Caco-2 (cell line): ENCODE measurements at regions not wholly inside any gene's neighbourhood (a gene's known extent, or its start where the extent isn't known, plus 50 kb on each side); places are given as distances from the start of the nearest gene placed in this dataset.

ENCODE experiments used
- BruUV-seq: library from RNA; stranded (reverse); fragments of 400-500 nt; replicated peaks from 2 replicates; lab custom pipeline; 2021; lab: Mats Ljungman, UMichigan
- CTCF ChIA-PET: fragments of 300-600 bp; sonication (Branson Sonifier 250); formaldehyde crosslinking; loops from one replicate; lab custom pipeline; 2022; ENCODE audit warnings: antibody characterized with exemption; lab: Charles Lee
- POLR2A ChIA-PET: fragments of 300-600 bp; sonication (Branson Sonifier 250); formaldehyde crosslinking; loops from one replicate; lab custom pipeline; 2022; ENCODE audit warnings: antibody characterized with exemption; lab: Charles Lee
- DNase-seq, 2 experiments: peaks; one replicate each; pipeline versions ENCODE4 v3.0.0 to v3.0.0-alpha.2; 2020 to 2022
- H3K27me3 ChIP-seq: replicated peaks from 2 replicates; pipeline ENCODE4 v1.6.0; 2011; ENCODE audit warnings: low read length; ENCODE audit not compliant: control insufficient read depth, insufficient read depth
- H3K36me3 ChIP-seq: 2 replicates; pipeline ENCODE4 v1.5.1; 2011; ENCODE audit warnings: low read length; ENCODE audit not compliant: control insufficient read depth, insufficient read depth
- H3K4me1 ChIP-seq: fragments of 250-450 bp; sonication (Bioruptor Pico); 2 replicates; pipeline ENCODE4 v1.5.1; 2020; ENCODE audit warnings: mild to moderate bottlenecking
- H3K4me3 ChIP-seq: 2 replicates; pipeline ENCODE4 v1.5.1; 2011; ENCODE audit warnings: low read depth, mild to moderate bottlenecking, control low read depth, low read length
- H3K9me3 ChIP-seq: fragments of 250-450 bp; sonication (Bioruptor Pico); 2 replicates; pipeline ENCODE4 v1.5.1; 2020; ENCODE audit warnings: mild to moderate bottlenecking, moderate library complexity
- H3K27ac Mint-ChIP-seq: one replicate; pipeline ENCODE4 v1.8.0; 2022; ENCODE audit warnings: mixed read lengths; ENCODE audit not compliant: unreplicated experiment
- H3K27me3 Mint-ChIP-seq: one replicate; pipeline ENCODE4 v1.8.0; 2022; ENCODE audit warnings: mixed read lengths; ENCODE audit not compliant: insufficient read depth, unreplicated experiment
- H3K36me3 Mint-ChIP-seq: one replicate; pipeline ENCODE4 v1.8.0; 2022; ENCODE audit warnings: mild to moderate bottlenecking, mixed read lengths; ENCODE audit not compliant: insufficient read depth, unreplicated experiment
- H3K4me1 Mint-ChIP-seq: one replicate; pipeline ENCODE4 v1.8.0; 2022; ENCODE audit warnings: low read depth, mixed read lengths; ENCODE audit not compliant: unreplicated experiment
- H3K4me3 Mint-ChIP-seq: one replicate; pipeline ENCODE4 v1.8.0; 2022; ENCODE audit warnings: mild to moderate bottlenecking, moderate library complexity, mixed read lengths; ENCODE audit not compliant: unreplicated experiment
- H3K9me3 Mint-ChIP-seq: one replicate; pipeline ENCODE4 v1.8.0; 2022; ENCODE audit warnings: mixed read lengths; ENCODE audit not compliant: unreplicated experiment
- CTCF ChIP-seq, 2 experiments: fragments of 200-600 bp in 1 of 2; IDR thresholded peaks; 1 replicate in 1 of 2; 2 replicates in 1 of 2; pipeline versions ENCODE4 v1.5.1 to v1.8.0; 2011 to 2022; ENCODE audit warnings: antibody characterized with exemption in 1 of 2, control low read depth in 1 of 2, inconsistent platforms in 1 of 2, low read depth in 1 of 2, low read length in 1 of 2, mild to moderate bottlenecking in 1 of 2, moderate library complexity in 1 of 2; ENCODE audit not compliant: insufficient read depth in 1 of 2, severe bottlenecking in 1 of 2, unreplicated experiment in 1 of 2
- intact Hi-C: fragments of 100-400 bp; cut with micrococcal nuclease; formaldehyde crosslinking; loops from one replicate; pipeline ENCODE4 v1.10.0; 2022; ENCODE audit not compliant: unreplicated experiment

GRCh38 chr7:149622444-149623210, 125.0 kb upstream of the ZNF746 start:
- H3K4me3 Mint-ChIP-seq, result peak overlapping the region; percentile 99
- CTCF ChIA-PET, result no interaction called here
- no peaks in the 10 kb centered on the region for H3K27me3 Mint-ChIP-seq
- DNase-seq, result no peak
- peaks cover 51% of the 10 kb centered on the region for H3K36me3 Mint-ChIP-seq
- Histone ChIP-seq H3K4me3 (no peak overlapping the region), H3K27me3 (no peaks in the 10 kb centered on the region), H3K9me3 (no peaks in the 10 kb centered on the region), H3K4me1 (peaks cover 4% of the 10 kb centered on the region; the same call in 1 of the 2 replicates), H3K36me3 (no peaks in the 10 kb centered on the region; the same call in 1 of the 2 replicates)
- POLR2A ChIA-PET, result no interaction called here
- H3K9me3 Mint-ChIP-seq, result no peaks in the 10 kb centered on the region
- intact Hi-C loops, result no loop called here
- no peak for TF ChIP-seq CTCF (IDR thresholded peaks at IDR 0.05; ENCODE audit: insufficient read depth in 1 of 2, low read depth in 1 of 2, low read length in 1 of 2, severe bottlenecking in 1 of 2, unreplicated experiment in 1 of 2)
- H3K4me1 Mint-ChIP-seq, result peaks cover 6% of the 10 kb centered on the region
- no TSS peak for BruUV-seq
- no peak overlapping the region for H3K27ac Mint-ChIP-seq

- H3K4me3 Mint-ChIP-seq, result no peak overlapping the region
- ChIA-PET POLR2A (no interaction called here), CTCF (no interaction called here)
- Histone ChIP-seq H3K36me3 (no peaks in the 10 kb centered on the region; the same call in 1 of the 2 replicates), H3K27me3 (no peaks in the 10 kb centered on the region), H3K4me1 (peaks cover 4% of the 10 kb centered on the region; the same call in 1 of the 2 replicates), H3K4me3 (no peak overlapping the region), H3K9me3 (no peaks in the 10 kb centered on the region)
- DNase-seq, result no peak
- no peak overlapping the region for H3K27ac Mint-ChIP-seq
- no peaks in the 10 kb centered on the region for H3K9me3 Mint-ChIP-seq
- H3K36me3 Mint-ChIP-seq, result peaks cover 59% of the 10 kb centered on the region
- TF ChIP-seq CTCF (IDR thresholded peaks at IDR 0.05; ENCODE audit: insufficient read depth in 1 of 2, low read depth in 1 of 2, low read length in 1 of 2, severe bottlenecking in 1 of 2, unreplicated experiment in 1 of 2), result no peak
- no TSS peak for BruUV-seq
- H3K27me3 Mint-ChIP-seq, result no peaks in the 10 kb centered on the region
- peaks cover 6% of the 10 kb centered on the region for H3K4me1 Mint-ChIP-seq
- intact Hi-C loops, result no loop called here
These were observed 124.2 kb upstream of the ZNF746 start for GRCh38 chr7:149621776-149622175.

- BruUV-seq, result no TSS peak
- DNase-seq, result no peak
- Mint-ChIP-seq H3K4me3 (no peak overlapping the region), H3K27ac (no peak overlapping the region), H3K9me3 (no peaks in the 10 kb centered on the region), H3K4me1 (peaks cover 6% of the 10 kb centered on the region), H3K27me3 (no peaks in the 10 kb centered on the region), H3K36me3 (peaks cover 66% of the 10 kb centered on the region)
- intact Hi-C loops, result no loop called here
- no peak overlapping the region for H3K4me3 ChIP-seq
- no peak for TF ChIP-seq CTCF (IDR thresholded peaks at IDR 0.05; ENCODE audit: insufficient read depth in 1 of 2, low read depth in 1 of 2, low read length in 1 of 2, severe bottlenecking in 1 of 2, unreplicated experiment in 1 of 2)
- peaks cover 4% of the 10 kb centered on the region; the same call in 1 of the 2 replicates for H3K4me1 ChIP-seq
- CTCF ChIA-PET, result no interaction called here
- H3K36me3 ChIP-seq, result no peaks in the 10 kb centered on the region; the same call in 1 of the 2 replicates
- POLR2A ChIA-PET, result no interaction called here
- H3K27me3 ChIP-seq, result no peaks in the 10 kb centered on the region
- no peaks in the 10 kb centered on the region for H3K9me3 ChIP-seq
These were observed 123.4 kb upstream of the ZNF746 start for GRCh38 chr7:149620961-149621360.
